ENCODE measurements at regions not wholly inside any gene's neighbourhood (a gene's known extent, or its start where the extent isn't known, plus 50 kb on each side); places are given as distances from the start of the nearest gene placed in this dataset.

DNA sequence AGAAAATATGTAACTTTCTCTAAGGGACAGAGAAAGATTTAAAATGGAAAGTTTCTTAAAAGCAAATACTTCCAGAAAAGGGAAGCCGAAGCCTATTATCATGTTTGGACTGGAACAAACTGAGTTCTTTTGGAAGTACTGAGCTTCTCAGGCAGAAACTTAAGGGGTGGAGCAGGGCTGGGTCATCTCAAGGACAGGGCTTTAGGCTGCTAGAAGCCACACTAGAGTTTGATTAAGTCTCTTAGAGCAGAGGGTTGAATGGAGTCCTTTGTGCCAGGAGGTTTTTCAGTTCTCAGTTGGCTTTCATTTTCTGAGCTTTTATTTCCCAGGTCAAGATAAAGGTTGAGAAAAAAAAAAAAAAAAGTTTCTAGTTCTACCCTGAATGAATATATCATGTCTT lies 432.7 kb downstream of the SLITRK5 start:
- no peak for DNase-seq

GRCh38 chr13:88104576-88104975 lies 433.4 kb downstream of the SLITRK5 start:
- DNase-seq, result no peak

GRCh38 chr13:88107570-88107969 lies 436.4 kb downstream of the SLITRK5 start:
- DNase-seq, result no peak

DNA sequence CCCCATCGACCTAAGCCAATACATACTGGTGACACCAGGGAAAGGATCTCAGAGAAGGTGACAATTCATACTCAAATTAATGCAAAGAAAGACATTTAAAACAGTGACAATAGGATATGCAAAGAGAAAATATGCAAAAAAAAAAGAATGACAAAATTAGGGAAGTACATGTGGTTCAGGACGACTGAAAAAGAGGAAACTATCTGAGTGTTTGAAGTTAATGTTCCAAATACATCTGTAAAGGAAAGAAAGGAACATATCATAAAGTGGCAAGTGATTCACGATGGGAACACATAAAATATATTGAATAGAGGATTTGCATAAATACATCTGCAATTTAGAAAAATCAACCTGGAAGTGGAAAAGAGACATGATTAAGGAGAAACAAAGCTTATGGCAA lies 441.4 kb downstream of the SLITRK5 start:
- no peak for DNase-seq

DNA sequence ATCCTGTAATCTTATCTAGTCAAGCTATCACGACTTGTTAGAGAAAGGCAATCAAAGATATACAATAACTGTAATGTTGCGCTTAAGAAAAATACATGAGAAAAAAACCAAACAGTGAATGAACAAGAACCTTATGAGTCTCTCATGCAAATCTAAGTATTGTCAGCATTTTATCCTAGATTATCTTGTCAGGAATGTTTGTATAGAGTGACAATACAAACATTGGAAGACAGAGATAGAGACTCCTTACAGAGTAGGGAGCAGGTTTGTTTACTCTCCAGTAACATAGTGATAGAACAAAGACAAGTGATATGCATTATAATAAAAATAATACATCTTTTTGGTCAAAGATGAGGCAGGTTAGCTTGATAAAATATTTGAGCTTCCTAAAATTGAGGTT lies 444.8 kb downstream of the SLITRK5 start:
- no peak for DNase-seq

DNA sequence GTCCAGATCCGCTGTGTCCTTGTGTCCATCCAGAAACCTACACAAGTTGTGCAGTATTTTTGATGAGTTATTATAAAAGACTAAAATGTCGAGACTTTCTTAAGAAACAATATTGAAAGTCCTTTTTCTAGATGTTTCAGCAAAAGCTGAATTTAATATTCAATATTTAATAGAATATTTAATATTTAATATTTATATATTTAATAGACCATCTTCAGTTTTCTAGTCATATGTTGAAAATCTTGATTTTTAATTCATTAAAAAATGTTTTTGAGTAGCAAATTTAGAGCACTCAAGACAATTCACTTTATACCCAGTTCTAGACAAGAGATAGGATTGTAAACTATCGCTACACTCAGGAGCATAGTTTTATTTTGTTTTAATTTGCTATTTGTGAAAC lies 447.8 kb downstream of the SLITRK5 start:
- DNase-seq, result no peak

DNA sequence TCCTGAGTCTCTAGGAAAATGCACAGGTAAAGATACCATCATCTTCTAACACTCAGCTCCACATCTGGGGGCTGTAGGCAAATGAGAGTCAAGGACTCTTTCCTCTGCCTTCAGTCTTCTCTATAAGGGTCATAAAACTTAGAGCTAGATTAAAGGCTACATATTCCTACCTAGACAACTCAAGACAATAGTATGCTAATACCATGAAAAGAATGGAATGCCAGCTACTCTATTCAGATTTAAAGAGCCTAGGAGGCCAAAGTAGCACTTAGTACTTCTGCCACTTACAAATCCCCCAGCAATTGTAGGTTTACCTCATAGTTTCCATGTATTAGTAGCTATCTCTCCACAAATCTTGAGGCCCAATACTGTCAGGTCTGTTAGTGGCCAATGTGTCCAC lies 453.0 kb downstream of the SLITRK5 start:
- no peak for DNase-seq

DNA sequence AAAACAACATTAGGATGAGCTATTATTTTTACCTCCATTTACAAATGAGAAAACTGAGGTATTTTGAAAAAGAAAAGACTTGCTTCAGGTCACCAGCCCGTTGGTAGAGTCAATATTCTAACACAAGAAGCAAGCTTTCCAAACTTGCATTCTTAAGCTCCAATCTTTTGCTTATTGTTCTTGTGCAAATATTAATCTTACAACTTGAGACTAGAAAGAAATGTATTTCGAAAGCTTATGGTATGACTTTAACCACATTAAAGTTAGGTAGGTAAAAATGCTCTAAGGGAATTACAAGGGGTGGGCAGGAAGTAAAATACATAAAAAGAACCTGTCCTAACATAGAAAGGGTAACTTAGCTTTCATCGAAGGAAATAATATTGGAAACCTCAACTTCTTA lies 453.9 kb downstream of the SLITRK5 start:
- DNase-seq, result no peak

DNA sequence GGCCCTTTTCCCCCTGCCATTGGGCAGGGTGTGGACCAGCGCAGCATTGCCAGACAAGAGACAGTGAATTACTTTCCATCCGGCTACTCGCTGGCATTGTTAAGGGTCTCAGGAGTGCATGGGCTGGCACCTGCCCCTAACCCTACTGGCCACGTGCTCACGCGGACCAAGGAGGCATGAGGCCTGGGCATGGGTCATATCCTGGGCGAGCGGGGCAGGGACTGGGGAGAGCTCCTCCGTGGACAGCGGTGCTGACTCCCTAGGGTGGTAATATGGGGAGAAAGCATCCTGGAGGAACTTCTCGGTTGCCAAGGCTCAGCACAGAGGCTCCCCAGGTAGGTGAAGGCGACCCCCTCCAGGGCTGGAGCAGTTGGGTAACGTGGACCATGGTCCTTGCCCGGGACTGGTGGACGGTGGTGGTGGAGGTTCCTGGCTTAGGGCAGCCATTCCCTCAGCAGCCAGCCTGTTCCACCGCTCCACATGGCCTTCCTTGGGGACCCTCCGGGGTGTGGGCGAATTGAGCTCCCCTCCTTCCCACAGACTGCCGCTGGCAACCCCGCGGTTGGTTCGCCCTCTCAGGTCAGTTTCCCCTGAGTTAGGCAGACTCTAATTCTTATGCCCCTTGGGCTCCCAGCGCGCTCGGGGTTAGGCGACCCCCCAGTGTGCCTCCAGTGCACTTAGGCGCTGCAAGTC lies 465.1 kb downstream of the SLITRK5 start:
- no peak for DNase-seq

- no peak for DNase-seq
These were observed 471.5 kb downstream of the SLITRK5 start for GRCh38 chr13:88142653-88143052.

DNA sequence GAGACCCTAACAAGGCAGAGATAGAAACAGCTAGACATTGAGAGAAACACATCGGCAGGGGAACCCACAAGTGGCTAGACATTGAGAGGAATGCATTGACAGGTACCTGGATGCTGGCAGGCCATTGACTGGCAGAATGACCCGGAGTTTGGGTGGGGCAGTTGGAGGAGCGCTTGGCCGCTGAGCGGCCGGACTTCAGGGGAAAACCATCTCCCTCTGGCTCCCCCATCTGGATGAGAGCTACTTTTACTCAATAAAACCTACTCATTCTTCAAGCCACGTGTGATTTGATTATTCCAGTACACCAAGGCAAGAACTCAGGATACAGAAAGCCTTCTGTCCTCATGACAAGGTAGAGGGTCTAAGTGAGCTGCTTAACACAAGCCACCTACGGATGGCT lies 473.4 kb downstream of the SLITRK5 start:
- DNase-seq, result no peak

DNA sequence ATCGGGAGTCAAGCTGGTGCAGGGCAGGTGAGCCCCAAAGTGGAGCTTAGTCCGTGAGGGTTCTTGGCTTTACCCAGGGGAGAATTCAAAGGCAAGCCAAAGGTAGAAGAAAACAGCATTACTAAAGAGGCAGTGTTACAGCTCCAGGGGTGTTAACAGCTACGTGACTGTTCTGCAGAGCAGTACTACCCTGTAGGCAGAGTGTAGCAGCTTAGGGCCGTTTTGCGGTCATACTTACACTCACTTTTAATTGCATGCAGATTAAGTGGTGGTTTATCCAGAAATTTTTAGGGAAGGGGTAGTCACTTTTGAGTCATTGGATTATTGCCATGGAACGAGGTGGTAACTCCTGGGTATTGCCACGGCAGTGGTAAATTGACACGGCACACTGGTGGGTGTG lies 482.2 kb downstream of the SLITRK5 start:
- DNase-seq, result no peak

DNA sequence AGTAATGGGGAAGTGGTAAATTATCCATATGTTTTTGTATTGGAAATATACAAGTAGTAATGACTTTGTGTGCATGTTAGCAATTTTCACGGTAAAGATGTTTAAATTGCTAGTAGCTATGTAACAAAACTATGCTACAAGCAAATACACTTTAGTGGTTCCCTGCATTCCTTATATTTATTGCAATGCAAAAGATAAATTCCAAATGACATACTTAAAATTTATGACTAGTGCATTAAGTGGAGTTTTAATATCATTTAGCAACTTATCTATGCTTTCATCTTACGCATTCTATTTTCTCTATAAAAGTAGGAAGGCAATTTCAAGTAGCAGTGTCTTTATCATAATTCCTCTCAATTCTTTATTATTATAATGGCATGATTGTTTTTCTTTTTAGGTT lies 482.8 kb downstream of the SLITRK5 start:
- DNase-seq, result no peak

- DNase-seq, result no peak
These were observed 491.0 kb downstream of the SLITRK5 start for GRCh38 chr13:88162076-88162702.

- no peak for DNase-seq
These were observed 505.1 kb downstream of the SLITRK5 start for GRCh38 chr13:88176231-88176630.

- no peak for DNase-seq
These were observed 512.3 kb downstream of the SLITRK5 start for GRCh38 chr13:88183440-88183839.

DNA sequence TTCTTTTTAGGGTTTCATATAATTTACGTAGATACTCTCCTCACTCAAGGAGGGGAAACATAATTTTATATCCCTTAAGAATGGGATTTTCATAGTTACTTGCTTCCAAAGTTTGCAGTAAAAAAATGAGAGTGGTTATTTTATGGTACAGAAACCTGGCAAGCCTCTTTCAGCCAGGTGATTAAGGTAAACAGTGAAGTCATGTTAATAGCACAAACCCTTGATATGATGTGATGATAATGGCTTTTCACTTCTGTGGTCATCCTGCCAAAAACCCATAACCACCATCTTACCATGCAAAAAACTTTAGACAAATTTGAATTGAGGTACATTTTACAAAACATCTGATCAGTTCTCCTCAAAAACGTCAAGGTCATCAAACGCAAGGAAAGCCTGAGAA lies 517.8 kb downstream of the SLITRK5 start:
- no peak for DNase-seq

GRCh38 chr13:88189728-88190127 lies 518.6 kb downstream of the SLITRK5 start:
- DNase-seq, result no peak

DNA sequence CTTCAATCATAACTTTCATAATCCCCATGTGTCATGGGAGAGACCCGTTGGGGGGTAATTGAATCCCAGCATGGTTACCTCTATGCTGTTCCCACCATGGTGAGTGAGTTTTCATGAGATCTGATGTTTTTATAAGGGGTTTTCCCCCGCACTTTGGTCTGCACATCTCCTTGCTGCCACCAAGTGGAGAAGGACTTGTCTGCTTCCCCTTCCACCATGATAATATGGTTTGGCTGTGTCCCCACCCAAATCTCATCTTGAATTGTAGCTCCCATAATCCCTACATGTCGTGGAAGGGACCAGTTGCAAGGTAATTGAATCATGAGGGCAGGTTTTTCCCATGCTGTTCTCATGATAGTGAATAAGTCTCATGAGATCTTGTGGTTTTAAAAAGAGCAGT lies 524.9 kb downstream of the SLITRK5 start:
- DNase-seq, result no peak

GRCh38 chr13:88217372-88217771 lies 546.2 kb downstream of the SLITRK5 start:
- no peak for DNase-seq

GRCh38 chr13:88217883-88218282 lies 546.7 kb downstream of the SLITRK5 start:
- DNase-seq, result no peak

GRCh38 chr13:88223958-88224357 lies 552.8 kb downstream of the SLITRK5 start:
- DNase-seq, result no peak

DNA sequence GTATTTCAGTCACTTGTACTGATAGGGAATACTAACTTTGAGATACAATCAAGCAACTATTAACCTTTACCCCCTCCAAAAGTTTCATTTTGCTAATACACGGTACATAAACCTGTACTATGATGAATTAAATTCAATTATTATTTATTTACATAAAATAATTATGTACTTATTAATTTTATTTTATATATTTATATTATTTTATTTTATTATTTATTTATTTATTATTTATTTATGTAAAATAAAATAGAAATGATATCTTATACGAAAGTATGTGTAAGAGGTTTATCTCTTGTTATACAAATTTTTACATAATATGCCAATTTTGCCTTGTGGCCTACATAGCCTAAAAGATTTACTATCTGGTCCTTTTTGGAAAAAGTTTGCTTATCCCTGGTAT lies 564.3 kb downstream of the SLITRK5 start:
- DNase-seq, result no peak

GRCh38 chr13:88246239-88246638 lies 575.1 kb downstream of the SLITRK5 start:
- no peak for DNase-seq

GRCh38 chr13:88248393-88248792 lies 577.2 kb downstream of the SLITRK5 start:
- no peak for DNase-seq

Measured in CD4-positive, alpha-beta T cell treated with Interleukin-10 for 1 hour (primary cell).